OCI-M1 (cell line): ENCODE measurements at regions not wholly inside any gene's neighbourhood (a gene's known extent, or its start where the extent isn't known, plus 50 kb on each side); places are given as distances from the start of the nearest gene placed in this dataset.

Experiments used
- DNase-seq: peaks from one replicate; lab custom pipeline; 2025; lab: John Stamatoyannopoulos, UW

GRCh38 chr6:21469213-21469612, 124.3 kb upstream of the SOX4 start:
- DNase-seq = no peak

GRCh38 chr6:21476112-21476511, 117.4 kb upstream of the SOX4 start:
- DNase-seq = no peak

GRCh38 chr6:21478411-21478810, 115.1 kb upstream of the SOX4 start:
- no peak for DNase-seq

- no peak for DNase-seq
Measured at GRCh38 chr6:21478883-21479539, 114.5 kb upstream of the SOX4 start.

- no peak for DNase-seq
Measured at GRCh38 chr6:21486115-21486514, 107.4 kb upstream of the SOX4 start.

GRCh38 chr6:21489826-21490225, 103.7 kb upstream of the SOX4 start:
- no peak for DNase-seq

- DNase-seq = no peak
Measured at GRCh38 chr6:21491955-21492354, 101.6 kb upstream of the SOX4 start.

- DNase-seq = no peak
Measured at GRCh38 chr6:21494505-21494904, 99.0 kb upstream of the SOX4 start.

GRCh38 chr6:21496196-21496595, 97.4 kb upstream of the SOX4 start:
- no peak for DNase-seq

GRCh38 chr6:21496706-21497105, 96.8 kb upstream of the SOX4 start:
- no peak for DNase-seq

- DNase-seq = no peak
Measured at GRCh38 chr6:21500314-21501020, 93.1 kb upstream of the SOX4 start.

- DNase-seq = no peak
Measured at GRCh38 chr6:21501021-21501354, 92.6 kb upstream of the SOX4 start.

GRCh38 chr6:21501815-21502214, 91.7 kb upstream of the SOX4 start:
- no peak for DNase-seq

- DNase-seq = no peak
Measured at GRCh38 chr6:21502682-21503081, 90.9 kb upstream of the SOX4 start.

GRCh38 chr6:21504790-21505189, 88.8 kb upstream of the SOX4 start:
- no peak for DNase-seq

GRCh38 chr6:21505574-21505990, 88.0 kb upstream of the SOX4 start:
- DNase-seq = no peak

GRCh38 chr6:21506126-21506525, 87.4 kb upstream of the SOX4 start:
- no peak for DNase-seq

- DNase-seq = no peak
Measured at GRCh38 chr6:21507811-21508210, 85.7 kb upstream of the SOX4 start.

GRCh38 chr6:21508753-21509152, 84.8 kb upstream of the SOX4 start:
- DNase-seq = no peak

GRCh38 chr6:21511891-21512550, 81.5 kb upstream of the SOX4 start:
- no peak for DNase-seq

GRCh38 chr6:21514288-21514687, 79.3 kb upstream of the SOX4 start:
- DNase-seq = no peak

- DNase-seq = no peak
Measured at GRCh38 chr6:21518317-21518716, 75.2 kb upstream of the SOX4 start.

GRCh38 chr6:21519642-21520041, 73.9 kb upstream of the SOX4 start:
- no peak for DNase-seq

GRCh38 chr6:21521276-21521675, 72.3 kb upstream of the SOX4 start:
- no peak for DNase-seq
